ENCODE measurements at regions not wholly inside any gene's neighbourhood (a gene's known extent, or its start where the extent isn't known, plus 50 kb on each side); places are given as distances from the start of the nearest gene placed in this dataset.

GRCh38 chr6:140071601-140072062 is 697.2 kb upstream of the CITED2 start:
- FAIRE-seq: no peak

- peak; percentile 84 for FAIRE-seq
Measured at GRCh38 chr6:140070846-140071473, 696.5 kb upstream of the CITED2 start.

GRCh38 chr6:140069576-140069975 is 695.1 kb upstream of the CITED2 start:
- peak; percentile 97 for FAIRE-seq

GRCh38 chr6:140068801-140069200 is 694.4 kb upstream of the CITED2 start:
- FAIRE-seq: no peak

- no peak for FAIRE-seq
Measured at GRCh38 chr6:140064366-140064765, 689.9 kb upstream of the CITED2 start.

GRCh38 chr6:140063021-140063399 is 688.6 kb upstream of the CITED2 start:
- no peak for FAIRE-seq

- peak; percentile 86 for FAIRE-seq
Measured at GRCh38 chr6:140062043-140063020, 687.9 kb upstream of the CITED2 start.

GRCh38 chr6:140061110-140062042 is 686.9 kb upstream of the CITED2 start:
- no peak for FAIRE-seq

GRCh38 chr6:140059947-140060346 is 685.5 kb upstream of the CITED2 start:
- no peak for FAIRE-seq

- FAIRE-seq: no peak
Measured at GRCh38 chr6:140058863-140059262, 684.4 kb upstream of the CITED2 start.

- FAIRE-seq: no peak
Measured at GRCh38 chr6:140052736-140053729, 678.6 kb upstream of the CITED2 start.

- no peak for FAIRE-seq
Measured at GRCh38 chr6:140051521-140052512, 677.4 kb upstream of the CITED2 start.

- no peak for FAIRE-seq
Measured at GRCh38 chr6:140050101-140050995, 675.9 kb upstream of the CITED2 start.

GRCh38 chr6:140049251-140049650 is 674.8 kb upstream of the CITED2 start:
- no peak for FAIRE-seq

- no peak for FAIRE-seq
Measured at GRCh38 chr6:140048202-140048790, 673.8 kb upstream of the CITED2 start.

GRCh38 chr6:140047321-140047720 is 672.9 kb upstream of the CITED2 start:
- no peak for FAIRE-seq

- FAIRE-seq: no peak
Measured at GRCh38 chr6:140046016-140046632, 671.7 kb upstream of the CITED2 start.

GRCh38 chr6:140045116-140045515 is 670.7 kb upstream of the CITED2 start:
- FAIRE-seq: no peak
